ENCODE measurements at regions not wholly inside any gene's neighbourhood (a gene's known extent, or its start where the extent isn't known, plus 50 kb on each side); places are given as distances from the start of the nearest gene placed in this dataset.

DNA sequence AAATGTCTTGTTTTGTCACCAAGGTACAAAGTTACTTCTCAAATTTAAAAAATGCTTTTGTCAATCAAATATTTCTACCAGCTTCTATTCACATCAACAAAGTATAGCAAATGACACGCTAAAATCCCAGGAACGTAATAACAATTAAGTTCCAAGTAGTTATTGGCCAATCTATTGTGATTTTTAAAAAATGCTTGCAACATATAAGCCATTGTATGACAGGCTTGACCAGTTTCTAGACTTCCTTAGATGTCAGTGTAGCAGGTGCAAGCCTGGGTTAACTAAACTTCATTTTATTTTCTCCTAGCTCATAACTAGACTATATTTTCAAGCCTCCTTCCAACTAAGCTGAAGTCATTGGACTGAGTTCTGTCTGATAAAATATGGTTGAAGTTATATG, 494.5 kb upstream of the PKN2 start:
- no peak for DNase-seq

DNA sequence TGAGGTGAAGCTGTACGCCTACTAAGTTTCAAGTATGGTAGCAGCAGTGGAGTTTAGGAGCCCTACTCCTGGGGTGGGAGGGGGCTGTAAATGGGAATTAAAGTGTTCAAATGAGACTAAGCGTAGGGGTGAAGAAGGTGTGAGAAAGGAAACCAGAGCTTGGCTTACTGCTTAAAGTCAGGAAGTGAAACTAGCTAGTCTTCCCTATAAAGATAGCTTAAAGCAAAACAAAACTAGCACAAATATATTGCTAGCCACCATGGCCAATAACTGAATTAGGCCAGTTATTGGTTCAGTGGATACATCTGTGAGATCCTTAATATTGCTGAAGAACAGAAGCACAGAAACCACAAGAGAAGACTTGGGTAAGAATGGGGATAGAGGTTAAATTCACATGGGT, 492.2 kb upstream of the PKN2 start:
- no peak for DNase-seq

DNA sequence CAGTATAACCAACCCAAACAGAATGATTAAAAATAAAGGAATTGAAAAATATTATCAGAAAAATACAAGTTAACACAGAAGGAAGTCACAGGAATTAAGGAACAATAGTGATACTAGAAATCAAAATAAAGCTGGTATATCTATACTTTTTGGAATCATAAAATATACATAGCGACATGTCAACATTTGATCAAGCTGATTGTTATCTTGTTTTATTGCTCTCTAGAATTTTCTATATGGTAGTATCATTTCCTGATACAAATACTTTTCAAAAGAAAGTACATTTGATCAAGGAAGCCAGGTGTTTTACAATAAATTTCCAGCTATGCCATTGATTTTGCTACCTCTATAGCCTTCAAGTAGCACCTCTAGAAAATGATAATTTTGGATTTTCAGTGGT, 489.5 kb upstream of the PKN2 start:
- DNase-seq, result no peak

DNA sequence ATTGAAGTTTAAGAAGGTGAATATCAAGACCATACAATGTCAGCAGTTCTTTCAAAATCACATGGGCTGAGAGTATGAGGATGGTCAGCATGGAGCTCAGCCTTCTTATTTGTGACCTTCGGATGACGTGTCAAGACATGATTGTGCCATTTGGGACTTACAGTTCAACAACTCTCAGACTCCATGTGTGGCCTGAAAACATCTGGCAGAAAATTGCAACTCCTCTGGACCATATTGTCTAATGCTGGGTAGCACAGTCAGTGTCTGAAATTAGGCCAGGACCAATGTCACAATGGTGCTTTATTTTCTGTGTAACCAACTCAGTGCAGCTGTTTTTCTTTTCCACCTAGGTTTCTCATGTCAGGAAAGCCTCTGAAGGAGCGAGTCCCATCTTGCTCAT, 483.5 kb upstream of the PKN2 start:
- DNase-seq, result no peak

DNA sequence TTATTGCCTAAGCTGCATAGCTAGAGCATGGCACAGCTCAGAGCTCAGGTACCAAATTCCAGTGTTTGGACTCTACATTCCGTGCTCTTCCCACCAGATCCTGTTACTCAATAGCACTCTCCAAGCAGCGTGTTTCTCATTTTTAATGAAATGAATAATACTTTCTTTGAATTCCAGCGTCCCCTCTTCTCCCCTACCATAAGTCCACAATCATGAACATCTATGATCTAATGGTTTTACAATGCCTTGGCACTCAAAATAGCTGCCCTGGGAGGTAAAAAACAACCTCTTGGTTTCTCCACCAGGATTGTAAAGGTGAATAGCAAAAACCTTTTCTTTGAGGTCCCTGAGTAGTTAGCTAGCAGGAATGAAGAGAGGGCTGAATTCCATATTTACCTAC, 480.0 kb upstream of the PKN2 start:
- DNase-seq, result no peak

DNA sequence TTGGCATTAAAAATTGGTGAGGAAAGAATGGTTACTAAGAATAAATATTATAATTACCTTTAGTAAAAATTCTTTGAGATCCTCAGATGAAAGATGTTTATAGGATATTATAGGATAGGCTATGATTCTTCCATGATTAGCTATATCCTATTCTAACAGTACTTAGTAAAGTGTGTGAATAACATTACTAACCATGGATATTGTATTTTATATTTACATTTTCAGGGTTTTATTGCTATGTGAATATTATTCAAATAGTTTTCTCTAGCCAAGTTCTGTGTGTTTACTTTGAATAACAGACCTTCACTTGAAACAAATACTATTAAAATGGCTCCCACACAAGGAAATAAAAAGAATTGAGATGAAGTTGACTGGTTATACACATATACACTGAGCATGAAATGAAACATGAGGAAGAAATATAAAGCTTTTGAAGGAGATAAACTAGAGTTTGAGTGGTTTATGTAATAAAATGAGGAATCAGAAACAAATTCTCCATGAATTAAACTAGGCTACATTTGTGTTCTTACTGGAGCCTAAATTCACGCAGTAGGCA, 479.4 kb upstream of the PKN2 start:
- no peak for DNase-seq

DNA sequence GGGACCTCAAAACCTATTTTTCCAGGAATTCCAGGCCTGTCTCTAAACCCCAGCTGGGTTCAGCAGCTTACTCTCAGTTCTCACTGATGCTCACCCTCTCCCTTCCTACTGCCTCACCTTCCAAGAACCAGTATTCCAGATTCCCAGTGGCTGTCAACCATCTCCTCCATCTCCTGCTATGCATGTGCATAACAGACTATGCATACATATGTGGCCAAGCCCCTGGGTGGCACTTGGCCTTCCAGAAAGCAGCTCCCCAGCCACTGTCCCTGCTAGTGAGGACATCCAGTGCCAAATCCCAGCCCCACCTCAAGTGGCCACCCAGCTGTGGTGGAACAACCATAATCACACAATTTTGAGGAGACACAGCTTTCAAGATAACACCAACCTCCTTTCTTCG, 475.7 kb upstream of the PKN2 start:
- no peak for DNase-seq

DNA sequence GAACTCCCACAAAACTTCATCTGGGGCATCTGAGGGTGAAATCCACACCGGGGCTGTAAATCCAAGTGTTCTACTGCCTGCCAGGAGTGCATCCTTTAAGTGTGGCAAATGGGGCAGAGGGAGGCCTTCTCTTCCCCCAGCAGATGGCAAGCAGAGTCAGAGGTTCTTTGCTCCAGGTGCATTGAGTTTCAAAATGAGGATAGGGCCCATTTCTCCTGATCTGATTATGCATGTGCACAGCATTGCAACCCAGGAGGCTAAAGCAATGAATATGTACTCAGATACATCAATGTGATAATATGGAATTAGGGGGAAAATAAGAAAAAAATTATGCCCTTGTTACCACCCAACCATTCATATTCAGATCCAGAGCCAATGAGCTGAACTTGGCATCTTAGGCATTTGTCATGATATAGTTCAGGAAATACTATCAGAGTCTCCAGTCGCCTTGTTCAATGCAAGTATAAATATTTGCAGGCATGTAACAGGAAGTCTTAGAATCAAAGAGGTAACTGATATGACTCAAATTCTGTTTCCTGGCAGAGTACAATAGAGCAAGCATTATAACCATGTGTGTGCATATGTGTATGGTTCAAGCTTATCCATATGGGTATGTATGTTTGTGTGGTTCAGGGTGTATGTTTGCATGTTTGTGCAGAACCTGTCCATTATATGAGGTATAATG, 473.8 kb upstream of the PKN2 start:
- no peak for DNase-seq

DNA sequence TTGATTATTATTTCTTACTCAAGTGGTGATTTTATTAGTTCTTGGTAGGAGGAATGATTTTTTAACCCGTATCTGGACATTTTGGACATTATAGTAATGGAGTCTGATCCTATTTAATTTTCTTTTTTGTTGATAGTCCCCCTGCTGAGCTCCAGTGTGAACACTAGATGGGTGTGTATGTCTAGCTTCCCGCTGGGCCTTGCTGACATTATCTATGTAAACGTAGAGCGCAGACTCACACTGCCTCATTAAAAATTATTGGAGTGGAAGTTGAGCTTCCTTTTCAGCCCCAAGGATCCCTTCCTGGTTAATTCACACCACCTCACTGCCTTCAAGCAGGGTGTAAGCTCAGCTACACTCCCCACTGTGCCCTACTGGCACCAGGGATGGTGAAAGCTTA, 467.6 kb upstream of the PKN2 start:
- DNase-seq, result no peak

DNA sequence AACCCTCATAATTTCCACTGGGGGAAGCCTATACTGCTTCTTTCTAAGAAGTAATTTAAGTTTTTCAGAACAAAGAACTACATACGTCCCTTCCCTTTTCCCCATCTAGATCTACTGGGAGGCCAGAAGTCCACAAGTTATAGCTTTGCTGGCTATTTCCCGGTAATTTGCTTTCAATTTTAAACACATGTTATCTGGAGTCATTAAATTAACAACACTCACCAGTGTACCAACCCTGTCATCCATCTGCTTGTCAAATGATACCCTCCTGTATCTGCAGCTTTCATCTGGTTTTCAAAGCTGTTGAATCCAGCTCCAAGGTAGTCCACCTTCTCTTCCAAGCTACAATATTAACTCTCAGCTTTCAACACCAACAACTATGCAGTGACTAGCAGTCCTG, 466.7 kb upstream of the PKN2 start:
- no peak for DNase-seq

DNA sequence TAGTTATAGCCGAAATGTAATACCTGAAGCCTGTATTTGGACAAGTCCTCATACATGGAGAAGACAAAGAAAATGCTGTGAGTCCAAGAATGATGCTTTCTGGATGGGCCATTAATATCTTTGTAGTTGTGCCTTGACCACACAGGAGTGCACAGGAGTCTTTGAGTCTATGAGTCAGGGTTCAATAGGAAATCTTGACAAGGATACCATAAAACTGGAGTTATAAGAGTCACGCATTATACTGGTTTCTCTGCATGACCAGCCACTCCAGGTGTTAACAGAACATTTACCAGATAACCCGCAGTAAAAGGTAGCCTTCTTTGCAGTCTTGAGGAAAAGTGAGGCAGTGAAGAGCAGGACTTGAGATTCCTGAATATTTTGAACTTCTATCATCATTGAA, 464.6 kb upstream of the PKN2 start:
- DNase-seq, result no peak

DNA sequence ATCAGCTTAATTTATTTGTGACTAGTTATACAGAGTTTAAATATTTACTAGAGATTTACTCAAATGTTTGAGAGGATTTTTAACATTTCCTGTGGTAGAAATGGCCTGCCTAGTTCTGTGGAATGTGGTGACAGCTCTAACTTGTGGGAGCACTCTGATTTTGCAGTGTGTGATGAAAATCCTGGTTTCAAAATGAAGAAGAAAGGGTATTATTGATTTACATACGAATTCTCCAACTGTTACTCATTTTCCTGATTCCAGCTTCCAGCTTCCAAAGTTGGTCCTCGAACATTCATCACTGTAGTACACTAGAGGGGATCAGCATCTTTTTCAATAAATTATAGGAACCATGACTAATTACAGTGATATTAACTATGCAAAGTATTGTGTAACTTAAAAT, 462.7 kb upstream of the PKN2 start:
- DNase-seq, result no peak

DNA sequence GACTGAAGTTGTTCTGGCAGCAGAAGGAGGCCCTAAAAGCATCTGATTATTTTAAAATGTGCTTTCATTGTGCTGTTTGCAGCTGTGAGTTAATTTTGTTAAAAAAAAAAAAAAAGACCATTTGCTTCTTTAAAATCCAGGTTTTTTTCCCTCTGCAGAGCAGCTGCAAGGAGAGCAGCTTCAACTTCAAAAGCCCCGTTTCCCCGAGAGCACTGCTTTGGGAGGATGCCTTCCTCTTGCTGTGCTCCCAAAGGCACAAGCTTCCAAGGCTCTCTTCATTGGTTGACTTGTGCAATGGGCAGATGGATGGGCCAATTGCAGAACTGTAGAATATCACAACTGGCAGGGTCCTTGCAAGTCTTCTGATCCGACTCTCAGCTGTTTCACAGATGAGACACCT, 459.2 kb upstream of the PKN2 start:
- no peak for DNase-seq

DNA sequence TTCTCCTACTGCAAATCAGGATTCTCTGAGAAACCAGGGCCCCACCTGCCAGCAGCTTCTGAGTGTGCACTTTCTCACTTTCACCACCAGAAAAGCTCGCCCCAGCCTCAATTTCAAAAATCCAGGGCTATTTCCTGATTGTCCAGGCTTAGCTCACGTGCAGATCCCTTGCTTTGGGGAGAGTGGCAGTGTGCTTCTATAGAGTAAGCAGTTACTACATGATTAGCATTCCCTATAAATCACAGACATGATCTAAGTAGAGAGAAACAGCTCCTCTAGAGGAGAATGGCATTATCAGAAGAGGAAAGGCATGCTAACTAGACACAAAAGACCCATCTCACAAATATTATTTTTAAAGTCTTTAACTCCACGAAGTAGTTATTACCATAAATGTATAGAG, 456.0 kb upstream of the PKN2 start:
- no peak for DNase-seq

DNA sequence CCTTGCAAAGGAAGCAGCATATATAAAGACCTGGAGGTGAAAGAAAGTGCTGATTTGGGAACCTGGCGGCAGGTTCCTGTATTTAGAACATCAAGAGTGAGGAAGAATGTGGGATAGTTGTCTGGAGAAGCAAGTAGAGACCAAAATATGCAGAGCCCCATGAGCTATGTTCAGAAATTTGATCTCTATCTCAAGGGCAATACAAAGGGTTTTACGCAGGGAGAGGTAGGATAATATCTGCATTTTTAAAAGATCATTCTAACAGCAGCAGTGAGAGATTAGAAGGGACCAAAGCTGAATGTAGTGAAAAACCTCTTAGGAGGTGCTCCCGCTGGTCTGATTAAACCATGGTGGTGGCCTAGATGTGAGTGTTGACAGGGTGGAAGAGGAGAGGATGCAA, 453.9 kb upstream of the PKN2 start:
- no peak for DNase-seq

DNA sequence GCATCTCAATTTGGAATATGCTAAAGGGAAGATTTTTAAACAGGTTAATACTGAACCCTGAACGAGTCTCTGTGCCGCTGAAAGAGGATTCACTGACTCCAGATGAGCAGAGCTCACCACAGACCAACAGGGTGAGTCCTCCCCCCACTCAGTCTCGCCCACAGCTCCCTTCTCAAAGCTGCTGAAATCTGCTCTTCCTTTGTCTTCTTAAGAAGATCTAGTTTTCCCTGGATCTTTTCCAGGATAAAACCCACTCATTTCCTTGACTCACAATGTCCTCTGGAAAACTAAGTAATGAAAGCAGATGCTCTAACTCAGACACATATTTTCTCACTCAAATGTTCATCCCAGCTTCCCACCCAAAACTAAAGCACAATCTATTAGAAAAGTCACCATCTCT, 447.0 kb upstream of the PKN2 start:
- no peak for DNase-seq

DNA sequence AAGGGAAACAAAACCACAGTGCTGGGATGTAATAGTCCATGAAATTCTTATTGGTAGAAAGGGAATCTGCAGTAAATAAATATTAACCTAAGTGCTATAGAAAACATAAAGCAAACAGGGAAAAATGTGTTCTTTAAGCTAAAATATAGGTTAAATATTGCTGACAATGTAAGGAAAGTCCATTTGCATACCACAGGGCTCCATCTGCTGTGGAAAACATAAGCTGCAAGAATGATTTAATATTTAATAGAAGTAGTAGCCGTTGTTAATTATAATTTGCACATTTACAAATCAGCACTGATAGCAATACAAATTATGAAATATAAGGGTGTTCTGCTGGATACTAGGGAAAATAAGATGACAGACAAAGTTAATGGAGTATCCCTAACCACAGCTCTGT, 444.9 kb upstream of the PKN2 start:
- no peak for DNase-seq

DNA sequence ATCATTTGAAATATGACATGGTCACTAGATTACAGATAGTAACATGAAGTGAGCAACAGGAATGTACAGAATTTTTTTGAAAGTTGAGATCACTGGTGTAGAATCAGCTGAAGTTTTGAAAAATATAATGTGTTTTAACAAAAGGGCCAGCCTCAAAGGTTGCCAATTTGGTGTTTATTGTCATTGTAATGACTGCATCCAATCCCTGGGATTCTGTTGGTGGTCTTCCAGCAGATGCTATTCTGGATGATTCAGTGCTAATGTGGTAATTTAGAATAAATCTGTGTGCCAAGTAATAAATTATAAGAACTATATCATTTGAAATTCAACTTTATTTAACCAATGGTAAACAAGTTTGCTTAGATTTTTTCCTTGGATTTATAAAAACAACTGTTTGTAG, 436.4 kb upstream of the PKN2 start:
- no peak for DNase-seq

DNA sequence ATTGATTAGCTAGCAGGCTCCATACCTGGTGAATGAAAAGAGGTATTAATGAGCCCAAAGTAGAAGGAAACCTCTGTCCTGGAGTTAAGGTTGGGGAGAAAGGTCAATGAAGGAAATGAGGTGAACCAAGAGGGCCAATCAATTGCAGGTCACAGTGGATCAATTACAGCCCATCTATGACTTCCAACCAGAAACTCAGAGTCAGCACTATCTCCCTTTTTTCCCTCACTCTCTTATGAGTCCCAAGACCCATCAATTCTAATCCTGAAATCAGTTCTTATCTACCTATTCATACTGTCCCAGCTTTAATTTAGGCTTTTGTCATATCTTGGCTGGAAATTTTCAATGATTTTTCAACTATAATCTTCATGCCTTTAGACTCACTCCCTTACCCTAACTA, 433.2 kb upstream of the PKN2 start:
- no peak for DNase-seq

DNA sequence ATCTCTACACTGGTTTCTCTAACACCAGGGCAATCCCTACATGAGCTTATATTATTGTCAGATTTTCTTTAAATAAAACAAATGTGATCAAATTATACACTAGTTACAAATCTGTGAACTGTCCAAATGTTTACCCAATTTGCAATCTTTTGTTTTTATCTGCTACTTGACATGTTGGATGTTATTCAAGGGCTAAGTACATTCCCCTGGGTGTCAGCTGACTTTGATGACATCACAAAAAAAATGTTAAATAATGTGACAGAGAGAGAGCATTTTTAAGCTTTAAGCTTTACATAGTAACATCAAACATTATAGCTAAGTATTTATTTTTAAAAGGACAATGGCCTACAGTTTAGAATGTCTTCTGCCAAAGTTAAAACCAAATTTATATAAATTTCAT, 431.3 kb upstream of the PKN2 start:
- DNase-seq, result no peak

DNA sequence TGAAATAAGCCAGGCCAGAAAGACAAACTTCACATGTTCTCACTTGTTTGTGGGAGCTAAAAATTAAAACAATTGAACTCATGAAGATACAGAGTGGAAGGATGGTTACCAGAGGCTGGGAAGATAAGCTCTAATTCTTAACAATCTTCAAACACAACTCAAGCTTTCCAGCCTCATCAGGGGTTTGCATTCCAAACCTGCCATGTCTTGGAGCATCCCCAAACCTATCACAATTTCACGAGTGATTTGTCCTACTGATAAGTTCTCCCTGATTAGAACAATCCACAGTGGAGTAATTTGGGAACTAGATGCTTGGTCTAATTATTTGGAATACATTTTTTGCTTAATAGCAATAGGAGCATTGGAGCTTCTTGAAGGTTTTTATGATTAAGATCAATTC, 418.5 kb upstream of the PKN2 start:
- no peak for DNase-seq

DNA sequence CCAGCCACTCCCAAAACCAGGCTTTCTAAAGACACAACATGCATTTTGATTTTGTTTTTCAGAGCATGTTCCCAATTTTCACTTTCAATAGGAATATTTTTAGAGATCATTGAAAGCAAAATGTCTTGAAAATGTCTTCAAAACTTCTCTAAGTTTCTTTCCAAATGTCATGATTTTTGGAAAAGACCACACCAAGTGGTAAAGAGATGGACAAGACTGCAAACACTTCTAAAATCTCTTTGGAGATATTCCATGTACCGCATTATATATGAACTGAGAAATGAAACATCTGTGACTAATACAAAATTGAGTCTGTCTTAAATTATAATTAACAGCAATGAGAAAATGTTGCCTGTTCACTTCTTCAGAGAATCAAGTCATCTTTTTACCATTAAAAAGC, 418.0 kb upstream of the PKN2 start:
- no peak for DNase-seq

DNA sequence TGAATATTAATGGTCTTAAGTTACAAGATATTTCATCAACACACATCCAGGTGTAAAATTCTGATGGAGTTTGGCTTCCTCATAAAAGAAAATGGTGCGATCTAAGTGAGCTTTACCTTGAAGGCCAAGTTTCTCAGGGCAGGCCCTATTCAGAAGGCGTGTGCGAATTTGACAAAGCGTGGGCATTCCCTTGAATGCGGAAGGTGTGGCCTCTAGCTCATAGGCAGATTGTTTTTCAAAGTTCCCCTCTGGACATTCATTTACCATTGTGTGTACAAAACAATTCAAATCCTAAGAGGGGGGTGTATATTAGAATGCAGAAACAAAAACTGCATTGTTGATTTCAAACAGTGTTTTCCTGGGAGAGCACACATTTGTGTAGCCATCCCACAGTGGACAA, 411.9 kb upstream of the PKN2 start:
- no peak for DNase-seq

DNA sequence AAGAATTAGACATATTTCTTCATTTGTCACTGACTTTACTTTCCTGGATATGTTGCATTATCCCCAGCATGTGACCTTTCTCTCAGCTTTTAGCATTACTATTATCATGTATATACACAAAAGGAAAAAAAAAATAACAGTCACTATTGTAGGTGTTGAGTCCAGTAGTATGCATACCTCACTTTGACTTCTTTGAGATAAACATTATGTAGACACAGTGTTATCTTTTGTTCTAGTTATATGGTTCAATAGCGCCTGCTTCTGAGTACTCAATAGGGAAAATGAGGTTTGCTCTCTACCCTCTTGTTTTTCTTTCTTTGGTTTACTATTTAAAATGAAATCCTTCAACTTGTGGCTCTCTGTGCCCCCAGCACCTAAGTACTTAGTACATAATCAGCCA, 409.6 kb upstream of the PKN2 start:
- DNase-seq, result no peak

DNA sequence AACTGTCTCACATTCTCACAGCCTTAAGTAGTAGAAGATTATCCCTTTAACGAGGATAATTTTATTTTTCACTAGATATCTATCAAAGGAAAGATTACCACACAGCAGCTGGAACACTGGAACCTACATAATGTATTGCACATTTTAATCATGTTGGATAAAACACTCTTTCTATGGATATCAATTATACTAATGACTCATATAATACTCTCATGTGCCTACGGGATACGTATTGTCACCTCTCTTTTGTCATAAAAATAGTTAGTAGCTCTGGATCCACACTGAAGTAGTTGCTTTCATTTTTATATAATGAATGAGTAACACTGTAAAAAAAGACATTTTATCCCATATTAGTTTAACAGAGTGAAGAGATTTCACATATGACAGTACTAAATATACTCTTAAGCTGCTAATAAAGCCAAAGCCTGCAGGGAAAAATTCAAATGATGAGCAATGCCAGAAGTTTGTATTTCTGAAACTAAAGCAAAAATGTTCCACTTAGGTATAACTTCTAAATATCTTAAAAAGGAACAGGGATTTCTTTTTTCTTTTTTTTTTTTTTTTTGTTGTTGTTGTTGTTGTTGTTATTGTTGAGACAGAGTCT, 408.7 kb upstream of the PKN2 start:
- no peak for DNase-seq

All from activated T-cell treated with anti-CD3 and anti-CD28 coated beads for 4 hours (primary cell).